Fibroblast of lung (primary cell): ENCODE measurements at regions not wholly inside any gene's neighbourhood (a gene's known extent, or its start where the extent isn't known, plus 50 kb on each side); places are given as distances from the start of the nearest gene placed in this dataset.

Source experiments
- DNase-seq, 2 donors: peaks; one replicate each; pipeline versions ENCODE4 v3.0.0 to v3.0.0-alpha.2; 2010; ENCODE audit warnings: low read depth in 2 of 2
- H2AFZ ChIP-seq: 2 replicates; pipeline ENCODE4 v1.5.1; 2012; ENCODE audit warnings: low read length, control low read depth, inconsistent platforms
- H3K27ac ChIP-seq: 2 replicates; pipeline ENCODE4 v1.5.1; 2011; ENCODE audit warnings: low read length, control low read depth; ENCODE audit not compliant: insufficient read depth
- H3K27me3 ChIP-seq: 2 replicates; pipeline ENCODE4 v1.5.1; 2011; ENCODE audit warnings: mild to moderate bottlenecking, low read length; ENCODE audit not compliant: control insufficient read depth, insufficient read depth
- H3K36me3 ChIP-seq: 2 replicates; pipeline ENCODE4 v1.5.1; 2011; ENCODE audit warnings: low read length; ENCODE audit not compliant: control insufficient read depth, insufficient read depth
- H3K4me1 ChIP-seq: 2 replicates; pipeline ENCODE4 v1.5.1; 2011; ENCODE audit warnings: low read length; ENCODE audit not compliant: control insufficient read depth, insufficient read depth; ENCODE audit errors: extremely low read depth
- H3K4me2 ChIP-seq: 2 replicates; pipeline ENCODE4 v1.5.1; 2011; ENCODE audit warnings: low read length, control low read depth; ENCODE audit not compliant: insufficient read depth; ENCODE audit errors: extremely low read depth
- H3K4me3 ChIP-seq, 4 experiments: fragments of 200-600 bp in 1 of 4; sonication (generic) in 1 of 4; replicated peaks in 1 of 4; 2 replicates each; pipeline ENCODE4 v1.5.1; 2011 to 2016; ENCODE audit warnings: low read length in 4 of 4, low read depth in 3 of 4, mild to moderate bottlenecking in 3 of 4, control low read depth in 2 of 4, inconsistent platforms in 1 of 4, mixed read lengths in 1 of 4; ENCODE audit not compliant: insufficient read depth in 1 of 4; ENCODE audit errors: control extremely low read depth in 1 of 4
- H3K79me2 ChIP-seq: 2 replicates; pipeline ENCODE4 v1.5.1; 2012; ENCODE audit warnings: mild to moderate bottlenecking, low read length, inconsistent platforms; ENCODE audit not compliant: control insufficient read depth, insufficient read depth
- H3K9ac ChIP-seq: 2 replicates; pipeline ENCODE4 v1.5.1; 2011; ENCODE audit warnings: mild to moderate bottlenecking, low read length, control low read depth; ENCODE audit not compliant: insufficient read depth
- H3K9me3 ChIP-seq: 2 replicates; pipeline ENCODE4 v1.5.1; 2012; ENCODE audit warnings: low read depth, low read length; ENCODE audit not compliant: control insufficient read depth, insufficient read depth
- H4K20me1 ChIP-seq: 2 replicates; pipeline ENCODE4 v1.5.1; 2011; ENCODE audit warnings: low read length; ENCODE audit not compliant: control insufficient read depth, insufficient read depth; ENCODE audit errors: extremely low read depth
- EZH2 ChIP-seq: IDR thresholded peaks from 2 replicates; pipeline ENCODE4 v1.5.1; 2012; ENCODE audit warnings: low read length, control low read depth, mild to moderate bottlenecking; ENCODE audit errors: missing control alignments
- TF ChIP-seq, protein P1 (sequence below), 2 donors: IDR thresholded peaks in 1 of 2; conservative IDR thresholded peaks in 1 of 2; 1 replicate in 1 of 2; 2 replicates in 1 of 2; pipeline ENCODE4 v1.5.1; 2011 to 2012; ENCODE audit warnings: low read length in 2 of 2, control low read depth in 1 of 2, inconsistent platforms in 1 of 2, low read depth in 1 of 2, mild to moderate bottlenecking in 1 of 2

GRCh38 chr12:29883525-29883924 is 99.8 kb upstream of the TMTC1 start:
- no peaks in the 10 kb centered on the region for H3K79me2 ChIP-seq

GRCh38 chr12:29882846-29883245 is 99.1 kb upstream of the TMTC1 start:
- DNase-seq = no peak

More at GRCh38 chr12:29883525-29883924, 99.8 kb upstream of the TMTC1 start:
- no peak overlapping the region for H3K27ac ChIP-seq
- H3K4me3 ChIP-seq = no peak overlapping the region
- H2AFZ ChIP-seq = no peak overlapping the region
- H3K4me1 ChIP-seq = no peaks in the 10 kb centered on the region
- TF ChIP-seq EZH2 = no peak
- TF ChIP-seq, protein P1, sequence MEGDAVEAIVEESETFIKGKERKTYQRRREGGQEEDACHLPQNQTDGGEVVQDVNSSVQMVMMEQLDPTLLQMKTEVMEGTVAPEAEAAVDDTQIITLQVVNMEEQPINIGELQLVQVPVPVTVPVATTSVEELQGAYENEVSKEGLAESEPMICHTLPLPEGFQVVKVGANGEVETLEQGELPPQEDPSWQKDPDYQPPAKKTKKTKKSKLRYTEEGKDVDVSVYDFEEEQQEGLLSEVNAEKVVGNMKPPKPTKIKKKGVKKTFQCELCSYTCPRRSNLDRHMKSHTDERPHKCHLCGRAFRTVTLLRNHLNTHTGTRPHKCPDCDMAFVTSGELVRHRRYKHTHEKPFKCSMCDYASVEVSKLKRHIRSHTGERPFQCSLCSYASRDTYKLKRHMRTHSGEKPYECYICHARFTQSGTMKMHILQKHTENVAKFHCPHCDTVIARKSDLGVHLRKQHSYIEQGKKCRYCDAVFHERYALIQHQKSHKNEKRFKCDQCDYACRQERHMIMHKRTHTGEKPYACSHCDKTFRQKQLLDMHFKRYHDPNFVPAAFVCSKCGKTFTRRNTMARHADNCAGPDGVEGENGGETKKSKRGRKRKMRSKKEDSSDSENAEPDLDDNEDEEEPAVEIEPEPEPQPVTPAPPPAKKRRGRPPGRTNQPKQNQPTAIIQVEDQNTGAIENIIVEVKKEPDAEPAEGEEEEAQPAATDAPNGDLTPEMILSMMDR (conservative IDR thresholded peaks at IDR 0.05 in 1 of 2, IDR thresholded peaks at IDR 0.05 in 1 of 2; ENCODE audit: low read depth in 1 of 2, low read length in 2 of 2) = no peak
- H3K27me3 ChIP-seq = no peaks in the 10 kb centered on the region
- H4K20me1 ChIP-seq = no peaks in the 10 kb centered on the region
- no peaks in the 10 kb centered on the region for H3K9me3 ChIP-seq
- no peak for DNase-seq
- H3K36me3 ChIP-seq = no peaks in the 10 kb centered on the region
- no peak overlapping the region for H3K4me2 ChIP-seq
- H3K9ac ChIP-seq = no peak overlapping the region

DNA sequence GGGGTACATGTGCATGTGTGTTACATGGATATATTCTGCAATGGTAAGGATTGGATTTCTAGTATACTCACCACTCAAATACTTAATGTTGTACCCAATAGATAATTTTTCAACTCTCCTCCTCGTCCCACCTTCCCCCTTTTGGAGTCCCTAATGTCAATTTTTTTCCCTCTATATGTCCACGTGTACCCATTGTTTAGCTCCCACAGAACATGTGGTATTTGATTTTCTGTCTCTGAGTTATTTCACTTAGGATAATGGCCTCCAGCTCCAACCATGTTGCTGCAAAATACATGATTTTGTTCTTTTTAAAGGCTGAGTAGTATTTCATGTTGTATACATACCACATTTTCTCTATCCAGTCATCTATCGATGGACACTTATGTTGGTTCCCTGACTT is 97.2 kb upstream of the TMTC1 start:
- no peak overlapping the region for H3K27ac ChIP-seq
- no peak for DNase-seq
- H3K9me3 ChIP-seq = no peaks in the 10 kb centered on the region
- no peak overlapping the region for H2AFZ ChIP-seq
- no peak for TF ChIP-seq EZH2
- TF ChIP-seq, protein P1 (conservative IDR thresholded peaks at IDR 0.05 in 1 of 2, IDR thresholded peaks at IDR 0.05 in 1 of 2; ENCODE audit: low read depth in 1 of 2, low read length in 2 of 2) = no peak
- H3K4me1 ChIP-seq = no peaks in the 10 kb centered on the region
- H3K27me3 ChIP-seq = no peaks in the 10 kb centered on the region
- H3K36me3 ChIP-seq = no peaks in the 10 kb centered on the region
- no peak overlapping the region for H3K4me3 ChIP-seq
- H3K4me2 ChIP-seq = no peak overlapping the region
- H3K9ac ChIP-seq = no peak overlapping the region
- H3K79me2 ChIP-seq = no peaks in the 10 kb centered on the region
- no peaks in the 10 kb centered on the region for H4K20me1 ChIP-seq

More at GRCh38 chr12:29882846-29883245, 99.1 kb upstream of the TMTC1 start:
- Histone ChIP-seq H3K4me3 (no peak overlapping the region), H3K4me2 (no peak overlapping the region), H3K9me3 (no peaks in the 10 kb centered on the region), H3K27ac (no peak overlapping the region), H3K4me1 (no peaks in the 10 kb centered on the region), H3K9ac (no peak overlapping the region), H3K36me3 (no peaks in the 10 kb centered on the region), H2AFZ (no peak overlapping the region), H3K27me3 (no peaks in the 10 kb centered on the region), H4K20me1 (no peaks in the 10 kb centered on the region), H3K79me2 (no peaks in the 10 kb centered on the region)
- TF ChIP-seq, protein P1 (conservative IDR thresholded peaks at IDR 0.05 in 1 of 2, IDR thresholded peaks at IDR 0.05 in 1 of 2; ENCODE audit: low read depth in 1 of 2, low read length in 2 of 2) = no peak
- TF ChIP-seq EZH2 = no peak
